NCI-H510A (cell line): ENCODE measurements at regions not wholly inside any gene's neighbourhood (a gene's known extent, or its start where the extent isn't known, plus 50 kb on each side); places are given as distances from the start of the nearest gene placed in this dataset.

Experiments used
- DNase-seq: peaks from one replicate; lab custom pipeline; 2025; lab: John Stamatoyannopoulos, UW

- DNase-seq = no peak
Observed at GRCh38 chr2:147133286-147133908, 711.4 kb upstream of the ACVR2A start.

DNA sequence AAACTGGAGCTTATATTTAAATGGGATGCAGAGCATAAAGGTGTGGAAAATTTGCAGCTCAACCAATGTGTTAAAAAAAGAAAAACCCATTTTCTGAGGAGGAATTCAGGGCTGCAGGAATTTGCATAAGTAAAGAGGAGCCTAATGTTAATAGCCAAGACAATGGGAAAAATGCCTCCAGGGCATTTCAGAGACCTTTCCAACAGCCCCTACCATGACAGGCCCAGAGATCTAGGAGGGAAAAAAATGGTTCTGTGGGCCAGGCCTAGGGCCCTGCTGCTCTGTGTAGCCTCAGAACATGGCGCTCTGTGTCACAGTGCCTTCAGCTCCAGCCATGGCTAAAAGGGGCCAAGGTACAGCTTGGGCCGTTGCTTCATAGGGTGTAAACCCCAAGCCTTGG, 719.7 kb upstream of the ACVR2A start:
- no peak for DNase-seq

DNA sequence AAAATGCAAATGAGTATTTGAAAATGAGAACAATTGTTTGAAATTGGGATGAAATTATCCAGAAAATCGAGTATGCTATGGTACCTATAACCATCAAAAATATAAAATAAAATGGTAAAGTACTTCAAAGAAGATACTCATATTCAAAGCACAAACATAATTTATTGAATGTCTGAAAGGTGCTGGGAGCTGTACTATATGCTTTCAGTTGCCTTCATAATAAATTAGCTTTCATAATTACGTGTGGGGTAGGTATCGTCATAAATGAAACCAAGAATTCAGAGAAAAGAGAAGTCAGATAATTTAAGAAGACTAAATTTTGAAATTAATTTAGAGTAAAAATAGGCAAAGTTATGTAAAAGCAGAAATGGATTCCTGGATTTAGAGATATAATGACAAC, 721.9 kb upstream of the ACVR2A start:
- no peak for DNase-seq

DNA sequence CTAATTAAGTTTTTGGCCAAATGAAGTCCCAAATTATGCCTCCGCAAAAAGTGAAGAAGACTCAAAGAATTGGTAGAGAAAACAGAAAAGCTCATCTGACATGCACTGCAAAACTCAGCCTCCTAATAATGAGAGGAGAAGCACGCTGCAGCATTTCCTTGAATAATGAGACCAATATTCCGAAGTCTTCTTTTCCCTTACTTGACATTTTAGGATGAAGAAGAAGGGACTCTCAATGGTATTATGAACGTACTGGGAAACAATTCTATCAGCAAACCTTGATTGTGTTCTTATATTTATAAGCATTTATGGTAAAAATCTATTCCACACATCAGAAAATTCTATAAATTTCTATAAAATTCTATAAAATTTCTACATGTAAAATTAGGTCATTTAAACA, 733.9 kb upstream of the ACVR2A start:
- DNase-seq = no peak

DNA sequence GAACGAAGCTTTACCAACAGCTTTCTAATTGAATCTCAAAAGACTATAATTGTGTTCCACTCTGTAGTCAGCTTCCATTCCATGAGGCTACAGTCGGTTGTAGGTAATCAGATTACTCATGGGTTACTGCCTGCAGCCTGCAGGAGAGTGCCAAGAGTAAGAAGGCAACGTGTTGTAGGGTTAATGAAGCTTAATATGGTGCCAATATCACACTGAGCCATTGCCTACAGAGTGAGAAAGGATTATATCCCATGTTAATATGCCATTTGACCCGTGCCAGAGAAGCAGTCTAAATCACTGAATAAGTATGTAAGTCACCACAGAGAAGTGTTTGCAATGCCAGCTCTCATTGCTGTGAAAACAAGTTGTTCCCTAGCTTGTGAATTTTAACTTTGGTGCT, 734.5 kb upstream of the ACVR2A start:
- DNase-seq = no peak

- no peak for DNase-seq
Observed at GRCh38 chr2:147109291-147109690, 735.5 kb upstream of the ACVR2A start.

GRCh38 chr2:147108548-147108947, 736.3 kb upstream of the ACVR2A start:
- no peak for DNase-seq

DNA sequence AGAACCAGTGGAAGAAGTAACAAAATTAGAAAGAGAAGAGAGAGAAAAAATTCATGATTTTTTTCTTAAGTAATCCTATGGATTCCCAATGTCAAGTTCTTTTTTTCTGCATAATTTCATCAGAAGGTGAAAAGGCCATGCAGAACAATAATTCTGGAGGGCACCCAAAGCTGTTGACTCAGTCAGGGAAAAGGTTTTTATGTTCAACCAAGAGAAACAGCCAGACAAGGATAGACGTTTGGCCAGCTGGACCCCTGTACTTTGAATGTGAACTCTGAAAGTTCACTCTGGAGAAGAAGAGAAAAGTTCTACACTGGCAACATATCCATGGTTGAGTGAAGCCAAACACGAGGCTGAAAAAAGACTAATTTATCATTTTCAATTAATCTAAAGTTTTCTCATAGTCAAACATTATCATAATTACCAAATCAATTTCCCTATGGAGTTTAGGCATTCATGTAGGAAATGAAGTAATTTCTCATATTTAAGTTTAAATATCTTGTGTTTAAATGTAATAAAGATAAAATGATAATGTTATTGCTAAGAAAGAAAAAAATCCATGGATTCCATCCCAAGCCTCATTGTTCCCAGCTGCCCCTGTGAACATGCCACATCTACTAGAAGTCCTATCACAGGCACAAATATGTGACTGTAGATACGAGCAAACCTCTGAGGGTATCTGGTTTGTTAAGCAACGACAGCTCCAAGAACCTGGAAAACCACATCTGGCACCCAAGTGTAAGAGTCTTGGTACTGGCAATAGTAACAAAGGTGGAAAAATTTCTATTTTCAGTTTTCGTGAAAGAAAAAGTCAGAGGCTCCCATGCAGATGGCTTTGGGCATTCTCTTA, 742.7 kb upstream of the ACVR2A start:
- DNase-seq = no peak

GRCh38 chr2:147100406-147101035, 744.3 kb upstream of the ACVR2A start:
- DNase-seq = no peak

- DNase-seq = no peak
Observed at GRCh38 chr2:147099845-147100244, 745.0 kb upstream of the ACVR2A start.

GRCh38 chr2:147098940-147099339, 745.9 kb upstream of the ACVR2A start:
- no peak for DNase-seq

GRCh38 chr2:147097747-147098146, 747.1 kb upstream of the ACVR2A start:
- no peak for DNase-seq

DNA sequence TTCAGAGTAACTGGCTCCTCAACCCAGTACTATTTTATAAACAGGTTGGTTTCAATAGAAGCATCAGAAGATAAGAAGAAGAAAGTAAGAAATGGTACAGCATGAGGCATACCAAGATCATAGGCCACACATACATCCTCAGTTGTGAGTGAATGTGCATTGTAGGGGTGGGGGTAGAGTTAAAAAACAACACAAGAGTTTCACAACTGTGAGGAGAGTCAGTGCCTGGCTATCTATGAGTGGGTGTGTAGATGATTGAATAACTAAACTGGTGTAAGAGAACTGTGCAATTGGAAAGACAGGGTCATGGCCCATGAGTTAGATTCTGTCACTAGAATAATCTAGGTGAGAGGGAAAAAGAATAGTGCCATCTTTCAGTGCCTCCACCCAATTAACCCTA, 748.2 kb upstream of the ACVR2A start:
- no peak for DNase-seq

GRCh38 chr2:147095376-147095775, 749.5 kb upstream of the ACVR2A start:
- DNase-seq = no peak

- no peak for DNase-seq
Observed at GRCh38 chr2:147094077-147094476, 750.8 kb upstream of the ACVR2A start.

- DNase-seq = no peak
Observed at GRCh38 chr2:147092266-147092665, 752.6 kb upstream of the ACVR2A start.

GRCh38 chr2:147091448-147091847, 753.4 kb upstream of the ACVR2A start:
- DNase-seq = no peak

DNA sequence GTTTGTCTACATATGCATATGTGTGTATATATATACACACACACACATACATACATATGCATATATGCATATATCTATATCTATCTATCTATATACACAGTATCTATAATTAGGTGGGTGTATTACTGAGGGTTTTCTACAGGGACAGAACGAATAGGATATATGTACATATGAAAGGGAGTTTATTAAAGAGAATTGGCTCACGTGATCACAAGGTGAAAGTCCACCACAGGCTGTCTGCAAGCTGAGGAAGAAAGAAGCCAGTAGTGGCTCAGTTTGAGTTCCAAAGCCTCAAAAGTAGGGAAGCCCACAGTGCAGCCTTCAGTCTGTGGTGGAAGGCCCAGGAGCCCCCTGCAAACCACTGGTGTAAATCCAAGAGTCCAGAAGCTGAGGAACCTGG, 756.0 kb upstream of the ACVR2A start:
- DNase-seq = no peak

GRCh38 chr2:147086715-147087114, 758.1 kb upstream of the ACVR2A start:
- DNase-seq = no peak

DNA sequence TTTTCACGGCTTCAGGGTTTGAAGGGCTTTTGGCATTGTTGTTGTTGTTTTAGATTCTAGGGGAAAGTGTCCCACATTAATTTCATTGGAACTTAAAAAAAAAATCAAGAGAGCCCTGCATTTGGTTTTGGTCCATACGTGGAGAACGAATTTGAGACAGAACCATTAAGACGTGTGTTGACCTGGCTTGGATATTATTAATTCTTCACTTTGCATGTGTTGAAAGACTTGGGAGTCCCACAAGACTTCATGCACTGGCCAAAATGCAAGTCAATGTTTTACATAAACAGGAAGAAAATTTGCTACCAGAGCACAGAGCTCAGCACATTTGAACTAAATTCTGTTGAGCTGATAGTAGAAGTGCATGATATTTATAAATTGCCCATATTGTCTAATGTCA, 761.2 kb upstream of the ACVR2A start:
- DNase-seq = no peak

GRCh38 chr2:147082850-147083522, 761.8 kb upstream of the ACVR2A start:
- peak; percentile 1 for DNase-seq

DNA sequence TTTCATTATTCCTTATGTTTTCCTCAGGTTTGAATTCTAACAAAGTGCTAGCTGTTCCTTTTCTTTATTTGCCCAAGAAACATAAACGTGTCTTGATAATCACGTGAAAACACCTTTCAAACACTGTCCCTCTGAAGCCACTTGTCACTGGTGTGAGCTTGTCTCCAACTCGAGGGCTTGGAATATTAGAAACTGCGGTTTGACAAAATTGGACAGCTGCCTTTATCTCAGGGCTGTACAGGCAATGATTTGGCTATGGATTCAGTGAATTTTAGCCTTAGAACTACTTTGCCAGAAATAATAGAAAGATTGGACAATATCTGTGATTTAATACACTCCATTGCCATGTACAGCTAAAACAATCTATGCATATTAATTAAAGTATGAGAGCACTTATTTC, 763.0 kb upstream of the ACVR2A start:
- DNase-seq = no peak

- no peak for DNase-seq
Observed at GRCh38 chr2:147076634-147077033, 768.2 kb upstream of the ACVR2A start.
